Endothelial cell of umbilical vein (primary cell): ENCODE measurements at regions not wholly inside any gene's neighbourhood (a gene's known extent, or its start where the extent isn't known, plus 50 kb on each side); places are given as distances from the start of the nearest gene placed in this dataset.

Experiments used
- BruUV-seq: library from RNA; stranded (reverse); fragments of 400-500 nt; replicated peaks from 2 replicates; lab custom pipeline; 2021; lab: Mats Ljungman, UMichigan
- CTCF ChIA-PET: fragments of 300-600, 350-600 bp; sonication (Branson Sonifier 250); formaldehyde crosslinking; loops from one replicate; lab custom pipeline; 2021; ENCODE audit warnings: antibody characterized with exemption, inconsistent platforms; lab: Charles Lee
- POLR2A ChIA-PET: fragments of 300-600, 350-600 bp; sonication (Branson Sonifier 250); formaldehyde crosslinking; loops from one replicate; lab custom pipeline; 2021; ENCODE audit warnings: antibody characterized with exemption, inconsistent platforms; lab: Charles Lee
- DNase-seq: peaks from one replicate; pipeline ENCODE4 v3.0.0-alpha.2; 2011; ENCODE audit warnings: low read depth, low spot score
- FAIRE-seq: peaks from 2 replicates; lab custom pipeline; 2011; peaks lifted over from hg19 to GRCh38; lab: Jason Lieb, UNC
- H2AFZ ChIP-seq: 2 replicates; pipeline ENCODE4 v1.6.0; 2012; ENCODE audit warnings: low read depth, low read length, control low read depth, inconsistent platforms
- H3K27ac ChIP-seq: 2 replicates; pipeline ENCODE4 v1.5.1; 2011; ENCODE audit warnings: low read depth, mild to moderate bottlenecking, control low read depth, low read length, moderate library complexity; ENCODE audit not compliant: insufficient read depth
- H3K27me3 ChIP-seq, 2 experiments: 2 replicates each; pipeline versions ENCODE4 v1.6.0 to v1.6.1; 2011; ENCODE audit warnings: low read length in 2 of 2, mixed read lengths in 1 of 2; ENCODE audit not compliant: control insufficient read depth in 2 of 2, insufficient read depth in 2 of 2
- H3K36me3 ChIP-seq, 2 experiments: 2 replicates in 1 of 2; 3 replicates in 1 of 2; pipeline ENCODE4 v1.5.1; 2011; ENCODE audit warnings: low read length in 2 of 2, mild to moderate bottlenecking in 1 of 2, moderate library complexity in 1 of 2; ENCODE audit not compliant: control insufficient read depth in 2 of 2, insufficient read depth in 2 of 2; ENCODE audit errors: extremely low read depth in 1 of 2
- H3K4me1 ChIP-seq: 3 replicates; pipeline ENCODE4 v1.5.1; 2011; ENCODE audit warnings: mild to moderate bottlenecking, low read length; ENCODE audit not compliant: control insufficient read depth, insufficient read depth; ENCODE audit errors: extremely low read depth
- H3K4me2 ChIP-seq: 2 replicates; pipeline ENCODE4 v1.6.1; 2011; ENCODE audit warnings: low read length, control low read depth, mixed read lengths; ENCODE audit not compliant: insufficient read depth
- H3K4me3 ChIP-seq, 3 experiments: fragments of 200-600 bp in 1 of 3; sonication (generic), shearing (Covaris generic) in 1 of 3; replicated peaks in 1 of 3; 2 replicates each; pipeline ENCODE4 v1.5.1; 2011 to 2016; ENCODE audit warnings: control low read depth in 3 of 3, low read length in 3 of 3, mild to moderate bottlenecking in 2 of 3, inconsistent platforms in 1 of 3, low read depth in 1 of 3, moderate library complexity in 1 of 3; ENCODE audit not compliant: insufficient read depth in 1 of 3
- H3K79me2 ChIP-seq: 2 replicates; pipeline ENCODE4 v1.6.0; 2012; ENCODE audit warnings: low read length, inconsistent platforms; ENCODE audit not compliant: control insufficient read depth, insufficient read depth
- H3K9ac ChIP-seq: replicated peaks from 2 replicates; pipeline ENCODE3; 2011; ENCODE audit warnings: low read length, control low read depth; ENCODE audit not compliant: insufficient read depth; ENCODE audit errors: extremely low read depth
- H3K9me1 ChIP-seq: replicated peaks from 3 replicates; pipeline ENCODE4 v1.6.0; 2011; ENCODE audit warnings: mild to moderate bottlenecking, low read length; ENCODE audit not compliant: control insufficient read depth, insufficient read depth; ENCODE audit errors: extremely low read depth
- H3K9me3 ChIP-seq: replicated peaks from 2 replicates; pipeline ENCODE4 v1.5.1; 2012; ENCODE audit warnings: low read length, inconsistent platforms; ENCODE audit not compliant: control insufficient read depth, insufficient read depth
- H4K20me1 ChIP-seq: replicated peaks from 2 replicates; pipeline ENCODE3; 2011; ENCODE audit warnings: mild to moderate bottlenecking, low read length; ENCODE audit not compliant: control insufficient read depth, insufficient read depth; ENCODE audit errors: extremely low read depth
- EZH2 ChIP-seq: IDR thresholded peaks from 2 replicates; pipeline ENCODE4 v1.6.1; 2012; ENCODE audit warnings: borderline replicate concordance, low read depth, mild to moderate bottlenecking, moderate library complexity, low read length, inconsistent platforms; ENCODE audit not compliant: severe bottlenecking
- FOS ChIP-seq: IDR thresholded peaks from 2 replicates; pipeline ENCODE4 v1.6.1; 2011; ENCODE audit warnings: mild to moderate bottlenecking, low read length, moderate library complexity, borderline replicate concordance; ENCODE audit not compliant: insufficient read depth
- GATA2 ChIP-seq: IDR thresholded peaks from 2 replicates; pipeline ENCODE4 v1.7.0; 2011; ENCODE audit warnings: low read depth, mild to moderate bottlenecking, moderate library complexity, mixed read lengths, low read length; ENCODE audit not compliant: insufficient read length, insufficient read depth
- JUN ChIP-seq: IDR thresholded peaks from 2 replicates; pipeline ENCODE4 v1.6.1; 2011; ENCODE audit warnings: borderline replicate concordance, low read depth; ENCODE audit not compliant: insufficient read length, insufficient read depth
- MYC ChIP-seq: IDR thresholded peaks from one replicate; pipeline ENCODE4 v1.6.1; 2011; ENCODE audit warnings: mild to moderate bottlenecking, low read depth, low read length
- POLR2A ChIP-seq: IDR thresholded peaks from 2 replicates; pipeline ENCODE4 v1.6.1; 2012; ENCODE audit warnings: low read depth, mild to moderate bottlenecking, control low read depth, low read length
- POLR2AphosphoS5 ChIP-seq: IDR thresholded peaks from 2 replicates; pipeline ENCODE4 v1.6.1; 2012; ENCODE audit warnings: low read depth, mild to moderate bottlenecking, control low read depth, low read length, moderate library complexity; ENCODE audit not compliant: insufficient read depth
- dilution Hi-C: fragments of 300-500 bp; cut with MboI; formaldehyde crosslinking; loops from one replicate; pipeline ENCODE4 v1.15.0; 2019; ENCODE audit warnings: low sequenced_read_pairs; ENCODE audit not compliant: extremely low pct_ligation_motif_present
- intact Hi-C: fragments of 100-400 bp; cut with micrococcal nuclease; formaldehyde crosslinking; loops from one replicate; pipeline ENCODE4 v1.10.0; 2022
- TF ChIP-seq, protein P1 (sequence below): IDR thresholded peaks from 2 replicates; pipeline ENCODE4 v1.6.1; 2011; ENCODE audit not compliant: insufficient read depth, insufficient read length
- TF ChIP-seq, protein P2 (sequence below), 2 donors: IDR thresholded peaks; 1 replicate in 1 of 2; 2 replicates in 1 of 2; pipeline ENCODE4 v1.5.1; 2011; ENCODE audit warnings: low read length in 2 of 2, mild to moderate bottlenecking in 2 of 2, moderate library complexity in 2 of 2, control low read depth in 1 of 2, inconsistent platforms in 1 of 2, low read depth in 1 of 2; ENCODE audit not compliant: insufficient read depth in 1 of 2; ENCODE audit errors: extremely low read depth in 1 of 2

DNA sequence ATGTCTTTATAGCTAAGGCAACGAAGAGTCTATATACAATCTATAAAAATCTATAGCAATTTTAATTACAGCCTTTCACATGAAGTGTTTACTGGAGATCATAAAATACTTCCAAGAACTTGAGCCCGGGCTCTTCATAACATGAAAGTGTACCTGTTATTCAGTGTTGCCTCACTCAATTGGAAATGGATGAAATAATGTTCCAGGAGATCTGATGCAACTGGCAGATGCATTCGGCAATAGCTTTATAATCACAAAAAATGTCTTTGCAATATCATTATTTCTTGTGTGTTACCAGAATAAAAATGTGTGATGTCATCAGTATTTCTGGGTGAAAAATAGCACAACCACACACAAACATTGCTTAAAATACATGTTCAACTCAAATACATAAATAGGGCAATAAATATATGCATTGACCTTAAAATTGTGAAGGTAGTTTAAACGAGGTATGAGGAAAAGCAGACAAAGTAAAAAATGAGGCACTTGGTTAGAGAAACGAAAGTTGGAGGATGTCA, 1266.8 kb upstream of the PCDH7 start:
- Histone ChIP-seq H3K79me2 (no peaks in the 10 kb centered on the region), H3K4me3 (no peak overlapping the region), H3K27me3 (no peaks in the 10 kb centered on the region), H3K27ac (no peak overlapping the region), H3K36me3 (no peaks in the 10 kb centered on the region), H2AFZ (no peak overlapping the region), H3K9me3 (no peaks in the 10 kb centered on the region), H4K20me1 (no peaks in the 10 kb centered on the region), H3K4me1 (no peaks in the 10 kb centered on the region), H3K9ac (no peak overlapping the region), H3K9me1 (no peaks in the 10 kb centered on the region), H3K4me2 (no peak overlapping the region)
- no TSS peak for BruUV-seq
- POLR2A ChIA-PET = no interaction called here
- intact Hi-C loops (no loop called here), dilution Hi-C loops (no loop called here)
- TF ChIP-seq, protein P1, sequence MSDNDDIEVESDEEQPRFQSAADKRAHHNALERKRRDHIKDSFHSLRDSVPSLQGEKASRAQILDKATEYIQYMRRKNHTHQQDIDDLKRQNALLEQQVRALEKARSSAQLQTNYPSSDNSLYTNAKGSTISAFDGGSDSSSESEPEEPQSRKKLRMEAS = no peak
- TF ChIP-seq MYC (no peak), JUN (no peak), POLR2AphosphoS5 (no peak), EZH2 (no peak), FOS (no peak), GATA2 (no peak), POLR2A (no peak)
- TF ChIP-seq, protein P2, sequence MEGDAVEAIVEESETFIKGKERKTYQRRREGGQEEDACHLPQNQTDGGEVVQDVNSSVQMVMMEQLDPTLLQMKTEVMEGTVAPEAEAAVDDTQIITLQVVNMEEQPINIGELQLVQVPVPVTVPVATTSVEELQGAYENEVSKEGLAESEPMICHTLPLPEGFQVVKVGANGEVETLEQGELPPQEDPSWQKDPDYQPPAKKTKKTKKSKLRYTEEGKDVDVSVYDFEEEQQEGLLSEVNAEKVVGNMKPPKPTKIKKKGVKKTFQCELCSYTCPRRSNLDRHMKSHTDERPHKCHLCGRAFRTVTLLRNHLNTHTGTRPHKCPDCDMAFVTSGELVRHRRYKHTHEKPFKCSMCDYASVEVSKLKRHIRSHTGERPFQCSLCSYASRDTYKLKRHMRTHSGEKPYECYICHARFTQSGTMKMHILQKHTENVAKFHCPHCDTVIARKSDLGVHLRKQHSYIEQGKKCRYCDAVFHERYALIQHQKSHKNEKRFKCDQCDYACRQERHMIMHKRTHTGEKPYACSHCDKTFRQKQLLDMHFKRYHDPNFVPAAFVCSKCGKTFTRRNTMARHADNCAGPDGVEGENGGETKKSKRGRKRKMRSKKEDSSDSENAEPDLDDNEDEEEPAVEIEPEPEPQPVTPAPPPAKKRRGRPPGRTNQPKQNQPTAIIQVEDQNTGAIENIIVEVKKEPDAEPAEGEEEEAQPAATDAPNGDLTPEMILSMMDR (IDR thresholded peaks at IDR 0.05; ENCODE audit: extremely low read depth in 1 of 2, insufficient read depth in 1 of 2, low read depth in 1 of 2, low read length in 2 of 2) = no peak
- FAIRE-seq (no peak), DNase-seq (no peak)
- CTCF ChIA-PET = interaction anchor here (1.4 kb wide), 1 partner anchor 14 kb away, joined by 3 read pairs; no protein-coding TSS in a partner anchor
